K562 (cell line): ENCODE measurements at regions not wholly inside any gene's neighbourhood (a gene's known extent, or its start where the extent isn't known, plus 50 kb on each side); places are given as distances from the start of the nearest gene placed in this dataset.

Source experiments
- ATAC-seq: fragments of 200-7000 bp; cut with Tn5 transposase; 3 replicates; pipeline ENCODE4 v1.9.1; 2020; ENCODE audit warnings: moderate library complexity
- BruUV-seq: library from RNA; stranded (reverse); fragments of 400-500 nt; replicated peaks from 2 replicates; lab custom pipeline; 2021; lab: Mats Ljungman, UMichigan
- CTCF ChIA-PET: fragments of 300-600 bp; formaldehyde crosslinking; extraction: SDS; loops from one replicate; lab custom pipeline; 2021; ENCODE audit warnings: low intra/inter-chr PET ratio; lab: Yijun Ruan, JAX
- POLR2A ChIA-PET: fragments of 300-600, 350-650 bp; sonication (Branson Sonifier 250); formaldehyde crosslinking; extraction: SDS; loops from one replicate; lab custom pipeline; 2021; ENCODE audit warnings: antibody characterized with exemption, inconsistent platforms; lab: Yijun Ruan, JAX
- DNase-seq, 4 experiments: peaks; one replicate each; pipeline versions ENCODE4 v3.0.0 to v3.0.0-alpha.2; 2011 to 2018; ENCODE audit warnings: low spot score in 3 of 4, mixed read lengths in 3 of 4; ENCODE audit errors: extremely low read depth in 1 of 4
- FAIRE-seq: peaks from 2 replicates; lab custom pipeline; 2011; peaks lifted over from hg19 to GRCh38; lab: Jason Lieb, UNC
- H2AFZ ChIP-seq: 2 replicates; pipeline ENCODE4 v1.6.0; 2011; ENCODE audit warnings: low read depth, low read length, control low read depth, inconsistent platforms
- H3K27ac ChIP-seq: fragments of 200-600 bp; 3 replicates; pipeline ENCODE4 v1.8.0; 2011; ENCODE audit warnings: low read depth, mild to moderate bottlenecking, control low read depth, inconsistent platforms, low read length, moderate library complexity, mixed read lengths; ENCODE audit errors: extremely low read depth
- H3K27me3 ChIP-seq, 2 experiments: fragments of 300-600 bp in 1 of 2; 2 replicates in 1 of 2; 3 replicates in 1 of 2; pipeline versions ENCODE4 v1.6.0 to v1.8.0; 2011; ENCODE audit warnings: inconsistent platforms in 2 of 2, low read length in 2 of 2, mild to moderate bottlenecking in 1 of 2, mixed read lengths in 1 of 2, moderate library complexity in 1 of 2; ENCODE audit not compliant: control insufficient read depth in 2 of 2, insufficient read depth in 2 of 2
- H3K36me3 ChIP-seq: fragments of 300-600 bp; 3 replicates; pipeline ENCODE4 v1.8.0; 2011; ENCODE audit warnings: mild to moderate bottlenecking, low read length, inconsistent platforms; ENCODE audit not compliant: control insufficient read depth, insufficient read depth
- H3K4me1 ChIP-seq, 2 experiments: fragments of 200-600 bp in 1 of 2; replicated peaks in 1 of 2; 2 replicates in 1 of 2; 3 replicates in 1 of 2; pipeline versions ENCODE4 v1.5.1 to v1.8.0; 2011; ENCODE audit warnings: inconsistent platforms in 2 of 2, low read length in 2 of 2, mild to moderate bottlenecking in 1 of 2, mixed read lengths in 1 of 2, moderate library complexity in 1 of 2; ENCODE audit not compliant: control insufficient read depth in 2 of 2, insufficient read depth in 2 of 2
- H3K4me2 ChIP-seq: 2 replicates; pipeline ENCODE4 v1.6.1; 2011; ENCODE audit warnings: low read length, control low read depth, inconsistent platforms, mixed read lengths; ENCODE audit not compliant: insufficient read depth
- H3K4me3 ChIP-seq: fragments of 200-600 bp; sonication (generic), shearing (Covaris generic); 2 replicates; pipeline ENCODE4 v1.5.1; 2016; ENCODE audit warnings: control low read depth, inconsistent platforms
- H3K79me2 ChIP-seq: fragments of 200-600 bp; 3 replicates; pipeline ENCODE4 v1.8.0; 2011; ENCODE audit warnings: low read length, inconsistent platforms; ENCODE audit not compliant: control insufficient read depth, insufficient read depth
- H3K9ac ChIP-seq, 2 experiments: 2 replicates each; pipeline versions ENCODE4 v1.6.0 to v1.6.1; 2011; ENCODE audit warnings: low read depth in 2 of 2, low read length in 2 of 2, control low read depth in 1 of 2, inconsistent platforms in 1 of 2, mild to moderate bottlenecking in 1 of 2, mixed read lengths in 1 of 2; ENCODE audit not compliant: insufficient read depth in 1 of 2
- H3K9me1 ChIP-seq: one replicate; pipeline ENCODE4 v1.6.0; 2011; ENCODE audit warnings: inconsistent platforms, mild to moderate bottlenecking, low read length, moderate library complexity; ENCODE audit not compliant: control insufficient read depth, insufficient read depth
- H3K9me3 ChIP-seq: replicated peaks from 2 replicates; pipeline ENCODE4 v1.5.1; 2011; ENCODE audit warnings: low read depth, low read length, inconsistent platforms; ENCODE audit not compliant: control insufficient read depth, insufficient read depth
- H4K20me1 ChIP-seq: replicated peaks from 2 replicates; pipeline ENCODE4 v1.6.1; 2011; ENCODE audit warnings: low read length, inconsistent platforms, mixed read lengths; ENCODE audit not compliant: control insufficient read depth, insufficient read depth
- CBFB ChIP-seq: sonication (generic); formaldehyde crosslinking; IDR thresholded peaks from 2 replicates; pipeline ENCODE4 v1.4.0; 2020; ENCODE audit warnings: mild to moderate bottlenecking, missing genetic modification reagents
- E2F4 ChIP-seq: sonication (generic); formaldehyde crosslinking; IDR thresholded peaks from 2 replicates; pipeline ENCODE4 v1.8.0; 2022; ENCODE audit warnings: mild to moderate bottlenecking, low read depth, missing genetic modification reagents
- RFX1 ChIP-seq: fragments of 450-650 bp; IDR thresholded peaks from 2 replicates; pipeline ENCODE4 v1.6.1; 2016; ENCODE audit warnings: mild to moderate bottlenecking, moderate library complexity
- SMARCE1 ChIP-seq: fragments of 450-650 bp; IDR thresholded peaks from 2 replicates; pipeline ENCODE4 v1.7.1; 2016; ENCODE audit warnings: mild to moderate bottlenecking
- ZBTB11 ChIP-seq, 3 experiments: fragments of 200-800 bp in 1 of 3; fragments of 250-450 bp in 1 of 3; fragments of 450-650 bp in 1 of 3; sonication (Bioruptor Pico) in 1 of 3; sonication (Bioruptor generic) in 1 of 3; formaldehyde crosslinking in 1 of 3; IDR thresholded peaks; 2 replicates each; pipeline versions ENCODE4 v1.6.1 to v1.8.0; 2016 to 2022; ENCODE audit warnings: mild to moderate bottlenecking in 2 of 3, missing genetic modification characterization in 2 of 3, missing compliant biosample characterization in 1 of 3, moderate library complexity in 1 of 3
- ZFP91 ChIP-seq: sonication (generic); formaldehyde crosslinking; IDR thresholded peaks from 2 replicates; pipeline ENCODE4 v1.8.0; 2022; ENCODE audit warnings: mild to moderate bottlenecking, missing genetic modification reagents
- ZNF398 ChIP-seq: fragments of 250-450 bp; sonication (Bioruptor Pico); IDR thresholded peaks from 2 replicates; pipeline ENCODE4 v1.8.0; 2021; ENCODE audit warnings: moderate library complexity, mild to moderate bottlenecking, inconsistent platforms
- WGBS: fragments of 100-300 bp; shearing (Covaris generic); methylation state at CpG from one replicate; pipeline ENCODE4 v1.1.6; 2016; ENCODE audit warnings: low coverage, mixed read lengths; ENCODE audit not compliant: insufficient coverage; ENCODE audit errors: missing lambda C conversion rate; 5-methylcytosine and 5-hydroxymethylcytosine counted together
- in situ Hi-C: fragments of 300-500 bp; cut with MboI; formaldehyde crosslinking; loops from 4 replicates; pipeline ENCODE4 v1.15.0; 2018; ENCODE audit warnings: inconsistent platforms, mixed read lengths
- intact Hi-C: fragments of 100-400 bp; cut with micrococcal nuclease; formaldehyde crosslinking; loops from 2 replicates; pipeline ENCODE4 v1.14.2; 2022

- in situ Hi-C loops: no loop called here
- no peaks in the 10 kb centered on the region for H4K20me1 ChIP-seq
- H3K9me1 ChIP-seq: no peaks in the 10 kb centered on the region
- no peaks in the 10 kb centered on the region for H3K9me3 ChIP-seq
- no TSS peak for BruUV-seq
- no peak overlapping the region for H3K9ac ChIP-seq
- POLR2A ChIA-PET: no interaction called here
- intact Hi-C loops: no loop called here
- WGBS: 3% methylated on average over 3 of the region's 3 CpGs
- ATAC-seq (no peak), FAIRE-seq (no peak), DNase-seq (no peak)
- CTCF ChIA-PET: no interaction called here
- H3K4me2 ChIP-seq: no peak overlapping the region
- no peaks in the 10 kb centered on the region for H3K36me3 ChIP-seq
- no peaks in the 10 kb centered on the region for H3K79me2 ChIP-seq
- peak in 1 of 3 experiments; percentile 61; a peak in 1 of 6 replicates for TF ChIP-seq ZBTB11 (CRISPR knock-in tag; IDR thresholded peaks at IDR 0.05)
- no peak for TF ChIP-seq SMARCE1
- no peak for TF ChIP-seq E2F4 (CRISPR knock-in tag)
- no peak for TF ChIP-seq RFX1
- TF ChIP-seq CBFB (CRISPR knock-in tag): no peak
- TF ChIP-seq ZNF398 (CRISPR knock-in tag): no peak
- no peak for TF ChIP-seq ZFP91 (CRISPR knock-in tag)
- H3K4me1 ChIP-seq: no peaks in the 10 kb centered on the region
- no peak overlapping the region for H3K4me3 ChIP-seq
- H3K27ac ChIP-seq: no peak overlapping the region
- H3K27me3 ChIP-seq: no peaks in the 10 kb centered on the region
- H2AFZ ChIP-seq: no peak overlapping the region
Observed at GRCh38 chr20:54717983-54718382, 242.6 kb downstream of the DOK5 start.
